Testis (tissue), 2 donors: ENCODE measurements at regions not wholly inside any gene's neighbourhood (a gene's known extent, or its start where the extent isn't known, plus 50 kb on each side); places are given as distances from the start of the nearest gene placed in this dataset.
"Not testable (repeated sequence)": the region's sequence is repeated elsewhere in the genome, so short reads cannot be mapped to it uniquely, and the experiment has no call there.

Experiments
- POLR2A ChIP-seq: fragments of 450-650 bp; IDR thresholded peaks from one replicate; pipeline ENCODE4 v1.6.1; 2017; ENCODE audit warnings: antibody characterized with exemption, mild to moderate bottlenecking, moderate library complexity
- TF ChIP-seq, protein P1 (sequence below), 3 experiments: fragments of 450-650 bp in 2 of 3; fragments of 200-600 bp in 1 of 3; sonication (generic) in 1 of 3; IDR thresholded peaks; one replicate each; pipeline ENCODE4 v1.5.1; 2016 to 2019; ENCODE audit warnings: antibody characterized with exemption in 3 of 3, mild to moderate bottlenecking in 2 of 3, moderate library complexity in 1 of 3

DNA sequence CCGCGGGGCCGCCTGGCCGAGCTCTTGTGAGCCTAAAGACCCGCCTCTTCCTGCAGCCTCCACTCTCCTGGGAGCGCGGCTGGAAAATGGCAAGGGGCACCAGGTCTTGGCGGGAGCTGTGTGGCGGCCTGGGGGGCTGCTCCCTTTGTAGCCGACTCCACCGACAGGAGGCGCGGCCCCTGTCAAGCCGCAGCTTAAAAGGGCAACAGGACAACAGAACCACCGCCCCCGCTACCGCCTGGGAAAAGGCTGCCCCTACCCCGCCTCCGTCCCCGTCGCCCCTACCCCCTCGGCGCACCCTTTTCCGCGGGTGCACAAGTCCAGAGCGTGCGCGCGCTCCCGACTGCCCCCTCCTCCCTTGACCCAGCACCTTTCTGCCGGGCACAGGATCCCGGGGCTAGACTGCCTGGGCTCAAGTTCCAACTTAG, 60.3 kb downstream of the GOLGA8K start:
- not testable (repeated sequence) for TF ChIP-seq POLR2A
- TF ChIP-seq, protein P1, sequence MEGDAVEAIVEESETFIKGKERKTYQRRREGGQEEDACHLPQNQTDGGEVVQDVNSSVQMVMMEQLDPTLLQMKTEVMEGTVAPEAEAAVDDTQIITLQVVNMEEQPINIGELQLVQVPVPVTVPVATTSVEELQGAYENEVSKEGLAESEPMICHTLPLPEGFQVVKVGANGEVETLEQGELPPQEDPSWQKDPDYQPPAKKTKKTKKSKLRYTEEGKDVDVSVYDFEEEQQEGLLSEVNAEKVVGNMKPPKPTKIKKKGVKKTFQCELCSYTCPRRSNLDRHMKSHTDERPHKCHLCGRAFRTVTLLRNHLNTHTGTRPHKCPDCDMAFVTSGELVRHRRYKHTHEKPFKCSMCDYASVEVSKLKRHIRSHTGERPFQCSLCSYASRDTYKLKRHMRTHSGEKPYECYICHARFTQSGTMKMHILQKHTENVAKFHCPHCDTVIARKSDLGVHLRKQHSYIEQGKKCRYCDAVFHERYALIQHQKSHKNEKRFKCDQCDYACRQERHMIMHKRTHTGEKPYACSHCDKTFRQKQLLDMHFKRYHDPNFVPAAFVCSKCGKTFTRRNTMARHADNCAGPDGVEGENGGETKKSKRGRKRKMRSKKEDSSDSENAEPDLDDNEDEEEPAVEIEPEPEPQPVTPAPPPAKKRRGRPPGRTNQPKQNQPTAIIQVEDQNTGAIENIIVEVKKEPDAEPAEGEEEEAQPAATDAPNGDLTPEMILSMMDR (IDR thresholded peaks at IDR 0.05): not testable (repeated sequence)
